HL-60 (cell line): ENCODE measurements at regions not wholly inside any gene's neighbourhood (a gene's known extent, or its start where the extent isn't known, plus 50 kb on each side); places are given as distances from the start of the nearest gene placed in this dataset.

ENCODE experiments used
- DNase-seq, 2 experiments: peaks; one replicate each; pipeline ENCODE4 v3.0.0-alpha.2; 2010 to 2020; ENCODE audit warnings: low read depth in 1 of 2, low spot score in 1 of 2
- H3K27ac ChIP-seq: fragments of 250-450 bp; sonication (Bioruptor Pico); replicated peaks from 2 replicates; pipeline ENCODE4 v1.5.1; 2020; ENCODE audit warnings: mild to moderate bottlenecking, moderate library complexity
- H3K27me3 ChIP-seq: fragments of 250-450 bp; sonication (Bioruptor Pico); 2 replicates; pipeline ENCODE4 v1.5.1; 2021; ENCODE audit warnings: mild to moderate bottlenecking, moderate library complexity; ENCODE audit not compliant: insufficient read depth, poor library complexity, severe bottlenecking
- H3K4me3 ChIP-seq: replicated peaks from 2 replicates; pipeline ENCODE4 v1.5.1; 2011; ENCODE audit warnings: mild to moderate bottlenecking, control low read depth, low read length; ENCODE audit not compliant: insufficient read depth
- CTCF ChIP-seq: IDR thresholded peaks from one replicate; pipeline ENCODE4 v1.5.1; 2011; ENCODE audit warnings: low read length, control low read depth, inconsistent platforms; ENCODE audit not compliant: insufficient read depth
- GABPA ChIP-seq: IDR thresholded peaks from 2 replicates; pipeline ENCODE4 v1.6.1; 2012; ENCODE audit warnings: low read depth
- POLR2AphosphoS5 ChIP-seq: IDR thresholded peaks from 2 replicates; pipeline ENCODE4 v1.6.1; 2012; ENCODE audit warnings: low read depth
- REST ChIP-seq: IDR thresholded peaks from 2 replicates; pipeline ENCODE4 v1.6.1; 2012; ENCODE audit warnings: low read depth; ENCODE audit not compliant: insufficient replicate concordance
- SPI1 ChIP-seq: IDR thresholded peaks from 2 replicates; pipeline ENCODE4 v1.6.1; 2012; ENCODE audit warnings: low read depth, mild to moderate bottlenecking, borderline replicate concordance

- Histone ChIP-seq H3K27me3 (peaks cover 5% of the 10 kb centered on the region), H3K4me3 (no peak overlapping the region), H3K27ac (no peak overlapping the region)
- DNase-seq: no peak
- TF ChIP-seq GABPA (no peak), REST (no peak), CTCF (no peak), SPI1 (no peak)
Observed at GRCh38 chr11:70721006-70721405, 322.7 kb downstream of the CTTN start.

- Histone ChIP-seq H3K27me3 (no peaks in the 10 kb centered on the region), H3K27ac (no peak overlapping the region), H3K4me3 (no peak overlapping the region)
- no peak for DNase-seq
- TF ChIP-seq CTCF: no peak
- no peak for TF ChIP-seq REST
- TF ChIP-seq GABPA: no peak
- TF ChIP-seq SPI1: no peak
- no peak for TF ChIP-seq POLR2AphosphoS5
Observed at GRCh38 chr11:70725278-70725677, 326.9 kb downstream of the CTTN start.

- H3K27me3 ChIP-seq: no peaks in the 10 kb centered on the region
- no peak for DNase-seq
- no peak overlapping the region for H3K27ac ChIP-seq
- no peak overlapping the region for H3K4me3 ChIP-seq
- TF ChIP-seq GABPA (no peak), REST (no peak), CTCF (no peak), POLR2AphosphoS5 (no peak), SPI1 (no peak)
Observed at GRCh38 chr11:70725739-70726138, 327.4 kb downstream of the CTTN start.
